Upper lobe of right lung (tissue), 1 donor: ENCODE measurements at regions not wholly inside any gene's neighbourhood (a gene's known extent, or its start where the extent isn't known, plus 50 kb on each side); places are given as distances from the start of the nearest gene placed in this dataset.

Experiments used
- ATAC-seq: fragments of 200-7000 bp; cut with Tn5 transposase; one replicate; pipeline ENCODE4 v1.9.1; 2020; ENCODE audit warnings: mild to moderate bottlenecking, moderate library complexity
- DNase-seq: peaks from one replicate; pipeline ENCODE4 v3.0.0-alpha.2; 2020
- H3K27ac ChIP-seq: fragments of 200-600 bp; one replicate; pipeline ENCODE4 v1.8.0; 2022
- H3K27me3 ChIP-seq: fragments of 200-600 bp; one replicate; pipeline ENCODE4 v1.8.0; 2022; ENCODE audit warnings: mild to moderate bottlenecking
- H3K36me3 ChIP-seq: fragments of 200-600 bp; one replicate; pipeline ENCODE4 v1.8.0; 2022
- H3K4me1 ChIP-seq: fragments of 200-600 bp; one replicate; pipeline ENCODE4 v1.8.0; 2022
- H3K4me3 ChIP-seq: fragments of 200-600 bp; one replicate; pipeline ENCODE4 v1.8.0; 2022; ENCODE audit warnings: mild to moderate bottlenecking
- H3K9me3 ChIP-seq: fragments of 200-600 bp; one replicate; pipeline ENCODE4 v1.8.0; 2022
- intact Hi-C: fragments of 100-400 bp; cut with DNase I; formaldehyde crosslinking; loops from one replicate; pipeline ENCODE4 v1.11.0; 2022
- TF ChIP-seq, protein P1 (sequence below): fragments of 200-600 bp; IDR thresholded peaks from one replicate; pipeline ENCODE4 v1.8.0; 2022; ENCODE audit warnings: antibody characterized with exemption
- donor health status: DM: no; HTN: yes; CAD: no; lungs with severe emphysema.

DNA sequence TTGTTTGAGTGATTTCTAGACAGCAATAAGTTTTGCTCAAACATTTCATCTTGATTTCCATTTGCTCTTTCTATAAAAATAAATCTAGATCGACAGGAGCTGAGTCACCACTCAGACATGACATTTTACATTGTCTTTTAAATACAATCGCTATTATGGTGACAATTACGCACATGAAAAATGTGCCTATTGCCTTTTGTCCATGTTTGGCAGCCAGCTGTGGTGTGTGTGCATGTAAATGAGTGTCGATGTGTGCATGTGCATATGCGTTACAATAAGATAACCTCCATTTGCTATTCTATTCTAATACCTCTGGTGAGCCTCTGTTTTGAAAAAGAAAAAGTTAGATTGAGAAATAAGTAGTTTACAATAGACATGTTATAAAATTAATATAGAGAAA lies 89.7 kb upstream of the GRM7 start:
- intact Hi-C loops = no loop called here
- Histone ChIP-seq H3K36me3 (no peaks in the 10 kb centered on the region), H3K27ac (no peak overlapping the region), H3K27me3 (no peaks in the 10 kb centered on the region), H3K4me1 (no peaks in the 10 kb centered on the region), H3K9me3 (no peaks in the 10 kb centered on the region), H3K4me3 (no peak overlapping the region)
- no peak for DNase-seq
- no peak for ATAC-seq
- TF ChIP-seq, protein P1, sequence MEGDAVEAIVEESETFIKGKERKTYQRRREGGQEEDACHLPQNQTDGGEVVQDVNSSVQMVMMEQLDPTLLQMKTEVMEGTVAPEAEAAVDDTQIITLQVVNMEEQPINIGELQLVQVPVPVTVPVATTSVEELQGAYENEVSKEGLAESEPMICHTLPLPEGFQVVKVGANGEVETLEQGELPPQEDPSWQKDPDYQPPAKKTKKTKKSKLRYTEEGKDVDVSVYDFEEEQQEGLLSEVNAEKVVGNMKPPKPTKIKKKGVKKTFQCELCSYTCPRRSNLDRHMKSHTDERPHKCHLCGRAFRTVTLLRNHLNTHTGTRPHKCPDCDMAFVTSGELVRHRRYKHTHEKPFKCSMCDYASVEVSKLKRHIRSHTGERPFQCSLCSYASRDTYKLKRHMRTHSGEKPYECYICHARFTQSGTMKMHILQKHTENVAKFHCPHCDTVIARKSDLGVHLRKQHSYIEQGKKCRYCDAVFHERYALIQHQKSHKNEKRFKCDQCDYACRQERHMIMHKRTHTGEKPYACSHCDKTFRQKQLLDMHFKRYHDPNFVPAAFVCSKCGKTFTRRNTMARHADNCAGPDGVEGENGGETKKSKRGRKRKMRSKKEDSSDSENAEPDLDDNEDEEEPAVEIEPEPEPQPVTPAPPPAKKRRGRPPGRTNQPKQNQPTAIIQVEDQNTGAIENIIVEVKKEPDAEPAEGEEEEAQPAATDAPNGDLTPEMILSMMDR = no peak

DNA sequence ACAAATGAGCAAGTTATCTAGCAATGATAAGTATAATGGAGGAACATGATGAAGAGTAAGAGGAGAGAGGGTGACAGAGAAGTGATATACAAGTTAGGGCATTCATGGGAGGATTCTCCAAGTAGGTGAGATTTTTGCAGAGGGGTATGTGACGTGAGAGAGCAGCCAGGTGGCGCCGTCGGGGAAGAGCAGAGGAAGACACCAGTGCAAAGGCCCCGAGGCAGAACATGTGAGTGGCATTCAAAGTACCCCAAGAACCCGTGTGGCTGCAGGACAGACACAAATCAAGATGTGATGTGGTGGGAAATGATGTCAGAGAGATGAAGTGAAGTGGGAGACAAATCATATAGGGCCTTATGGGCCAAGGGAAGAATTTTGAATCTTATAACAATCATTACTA lies 81.8 kb upstream of the GRM7 start:
- no peaks in the 10 kb centered on the region for H3K4me1 ChIP-seq
- TF ChIP-seq, protein P1 = no peak
- H3K36me3 ChIP-seq = no peaks in the 10 kb centered on the region
- intact Hi-C loops = no loop called here
- DNase-seq (no peak), ATAC-seq (no peak)
- no peak overlapping the region for H3K27ac ChIP-seq
- H3K9me3 ChIP-seq = no peaks in the 10 kb centered on the region
- H3K4me3 ChIP-seq = no peak overlapping the region
- peaks cover 6% of the 10 kb centered on the region for H3K27me3 ChIP-seq

DNA sequence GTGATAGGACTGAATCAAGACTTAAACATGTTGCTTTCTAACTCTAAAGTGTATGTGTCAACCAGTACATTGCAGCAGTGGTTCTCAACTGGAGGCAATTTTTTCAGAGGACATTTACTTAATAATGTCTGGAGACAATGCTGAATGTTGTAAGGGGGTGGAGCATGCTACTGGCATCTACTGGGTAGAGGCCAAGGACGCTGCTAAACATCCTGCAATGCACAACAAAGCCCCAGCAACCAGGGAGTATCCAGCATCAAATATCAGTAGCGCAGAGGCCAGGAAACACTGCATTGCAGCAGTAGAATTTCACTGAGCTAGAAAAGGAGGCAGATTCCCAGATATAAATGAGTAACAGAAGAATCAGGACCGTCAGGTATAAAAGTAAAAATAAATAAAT lies 79.8 kb upstream of the GRM7 start:
- intact Hi-C loops = no loop called here
- Histone ChIP-seq H3K36me3 (no peaks in the 10 kb centered on the region), H3K27ac (no peak overlapping the region), H3K4me3 (no peak overlapping the region), H3K4me1 (no peaks in the 10 kb centered on the region), H3K9me3 (no peaks in the 10 kb centered on the region), H3K27me3 (peaks cover 6% of the 10 kb centered on the region)
- ATAC-seq = no peak
- TF ChIP-seq, protein P1 = no peak
- no peak for DNase-seq

DNA sequence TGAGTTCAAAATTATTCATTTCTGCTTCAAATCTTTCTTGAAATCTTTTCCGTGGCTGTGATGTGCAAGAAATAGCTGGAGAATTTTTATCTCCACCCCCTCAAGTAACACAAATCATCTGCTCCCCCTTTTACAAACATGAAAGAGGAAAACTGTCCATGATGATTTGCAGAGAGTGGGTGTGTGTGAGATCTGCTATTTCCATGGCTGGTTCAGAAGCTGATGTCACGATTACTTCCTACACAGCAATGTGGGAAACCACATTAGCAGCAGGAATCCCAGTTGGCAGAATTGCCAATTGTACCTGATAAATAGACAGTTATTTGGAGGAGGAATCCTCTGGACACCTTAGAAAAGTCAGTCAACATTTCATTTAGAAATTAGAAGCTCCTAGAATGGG lies 75.2 kb upstream of the GRM7 start:
- Histone ChIP-seq H3K9me3 (no peaks in the 10 kb centered on the region), H3K27me3 (no peaks in the 10 kb centered on the region), H3K36me3 (no peaks in the 10 kb centered on the region), H3K4me1 (no peaks in the 10 kb centered on the region), H3K4me3 (no peak overlapping the region), H3K27ac (no peak overlapping the region)
- intact Hi-C loops = no loop called here
- no peak for DNase-seq
- TF ChIP-seq, protein P1 = no peak
- ATAC-seq = no peak

DNA sequence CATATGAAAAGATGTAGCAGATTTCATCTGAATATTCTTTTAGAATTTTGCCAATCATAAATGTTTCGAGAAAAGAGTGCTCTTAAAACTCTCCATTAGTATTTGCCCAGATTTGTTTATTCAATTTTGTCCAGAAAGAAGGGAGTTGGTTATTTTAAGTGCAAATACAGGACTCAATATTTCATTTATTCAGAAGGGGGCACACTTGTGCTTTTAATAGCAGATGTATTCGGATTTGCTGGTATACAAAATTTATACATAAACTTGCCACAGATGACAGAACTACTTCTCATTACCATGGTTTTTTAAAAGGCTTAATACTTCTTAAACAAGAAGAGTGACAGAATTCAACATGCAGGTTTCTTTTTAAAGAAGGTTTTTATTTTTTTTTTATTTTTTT lies 69.8 kb upstream of the GRM7 start:
- Histone ChIP-seq H3K4me1 (no peaks in the 10 kb centered on the region), H3K36me3 (no peaks in the 10 kb centered on the region), H3K27ac (no peak overlapping the region), H3K4me3 (no peak overlapping the region), H3K27me3 (no peaks in the 10 kb centered on the region), H3K9me3 (no peaks in the 10 kb centered on the region)
- intact Hi-C loops = no loop called here
- ATAC-seq (no peak), DNase-seq (no peak)
- TF ChIP-seq, protein P1 = peak; percentile 16

DNA sequence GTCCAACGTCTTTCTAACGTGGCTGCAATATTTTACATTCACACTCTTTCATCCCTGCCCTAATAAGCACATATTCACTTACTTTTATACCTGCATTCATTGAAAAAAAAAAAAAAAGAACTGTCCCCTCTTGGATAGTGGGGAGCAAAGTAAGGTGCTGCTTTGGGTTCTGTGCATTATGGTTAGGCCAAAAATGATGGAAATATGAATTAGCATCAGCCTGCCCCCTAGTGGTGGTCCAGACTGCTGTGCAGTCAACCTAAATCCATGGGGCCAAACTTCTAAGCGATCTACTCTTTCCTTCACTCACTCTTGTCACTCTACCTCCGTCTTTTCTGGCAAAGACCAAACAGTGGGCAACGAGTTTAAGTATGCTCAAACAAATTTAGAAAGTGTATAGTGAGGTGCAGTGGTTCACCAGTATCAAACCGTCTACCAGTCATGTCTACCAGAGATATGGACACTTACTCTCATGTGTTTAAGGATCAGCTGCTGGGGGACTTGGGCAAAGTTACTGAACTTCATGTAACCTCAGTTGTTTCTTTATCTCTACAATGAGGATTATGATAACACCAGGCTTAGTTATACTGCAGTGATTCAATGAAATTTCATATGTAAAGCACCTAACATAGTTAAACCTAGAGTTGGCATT lies 61.5 kb upstream of the GRM7 start:
- Histone ChIP-seq H3K27me3 (no peaks in the 10 kb centered on the region), H3K4me3 (no peak overlapping the region), H3K4me1 (no peaks in the 10 kb centered on the region), H3K27ac (no peak overlapping the region), H3K36me3 (no peaks in the 10 kb centered on the region), H3K9me3 (no peaks in the 10 kb centered on the region)
- intact Hi-C loops = no loop called here
- TF ChIP-seq, protein P1 = peak; percentile 75
- no peak for DNase-seq
- ATAC-seq = peak; percentile 79
